H1 (cell line): ENCODE measurements at regions not wholly inside any gene's neighbourhood (a gene's known extent, or its start where the extent isn't known, plus 50 kb on each side); places are given as distances from the start of the nearest gene placed in this dataset.

Experiments used
- CTCF ChIA-PET: fragments of 300-600 bp; sonication (Branson Sonifier 250); formaldehyde crosslinking; loops from one replicate; lab custom pipeline; 2021; ENCODE audit not compliant: partially characterized antibody; lab: Charles Lee
- POLR2A ChIA-PET: fragments of 300-600 bp; sonication (Branson Sonifier 250); formaldehyde crosslinking; loops from one replicate; lab custom pipeline; 2021; ENCODE audit warnings: inconsistent platforms; ENCODE audit not compliant: partially characterized antibody; lab: Charles Lee
- DNase-seq, 2 experiments: peaks; one replicate each; pipeline versions ENCODE4 v3.0.0 to v3.0.0-alpha.2; 2010 to 2022; ENCODE audit warnings: low spot score in 2 of 2, low read depth in 1 of 2, mixed read lengths in 1 of 2
- FAIRE-seq: peaks from 2 replicates; lab custom pipeline; 2011; peaks lifted over from hg19 to GRCh38; lab: Jason Lieb, UNC
- H2AFZ ChIP-seq: 2 replicates; pipeline ENCODE4 v1.8.1; 2012; ENCODE audit warnings: low read length, inconsistent platforms
- H2AK5ac ChIP-seq: 2 replicates; pipeline ENCODE4 v1.6.1; 2013; ENCODE audit warnings: low read depth, low read length
- H2BK120ac ChIP-seq: replicated peaks from 2 replicates; pipeline ENCODE3; 2013; ENCODE audit warnings: low read depth, low read length, inconsistent platforms
- H2BK12ac ChIP-seq: 2 replicates; pipeline ENCODE4 v1.6.1; 2013; ENCODE audit warnings: low read depth, low read length
- H2BK15ac ChIP-seq: 2 replicates; pipeline ENCODE4 v1.6.1; 2013; ENCODE audit warnings: low read length
- H2BK20ac ChIP-seq: 2 replicates; pipeline ENCODE4 v1.6.1; 2013; ENCODE audit warnings: low read length
- H2BK5ac ChIP-seq: 2 replicates; pipeline ENCODE4 v1.6.1; 2013; ENCODE audit warnings: low read depth, low read length
- H3K14ac ChIP-seq: 2 replicates; pipeline ENCODE4 v1.6.1; 2013; ENCODE audit warnings: inconsistent platforms; ENCODE audit not compliant: insufficient read length
- H3K18ac ChIP-seq: 2 replicates; pipeline ENCODE4 v1.6.1; 2013; ENCODE audit warnings: low read length; ENCODE audit errors: extremely low read depth
- H3K23ac ChIP-seq: 2 replicates; pipeline ENCODE4 v1.6.1; 2013; ENCODE audit warnings: inconsistent platforms; ENCODE audit not compliant: insufficient read length
- H3K23me2 ChIP-seq: 2 replicates; pipeline ENCODE4 v1.6.1; 2013; ENCODE audit warnings: low read depth, low read length
- H3K27ac ChIP-seq: 2 replicates; pipeline ENCODE4 v1.6.1; 2011; ENCODE audit warnings: low read depth, low read length, inconsistent platforms
- H3K27me3 ChIP-seq, 4 experiments: replicated peaks in 1 of 4; 1 replicate in 1 of 4; 2 replicates in 3 of 4; pipeline versions ENCODE4 v1.6.1 to v1.8.1; 2011 to 2013; ENCODE audit warnings: low read length in 3 of 4, mild to moderate bottlenecking in 3 of 4, inconsistent platforms in 2 of 4, mixed read lengths in 2 of 4, moderate library complexity in 1 of 4; ENCODE audit not compliant: control insufficient read depth in 3 of 4, insufficient read depth in 3 of 4; ENCODE audit errors: extremely low read depth in 1 of 4
- H3K36me3 ChIP-seq, 4 experiments: 2 replicates each; pipeline versions ENCODE4 v1.6.1 to v1.8.1; 2011 to 2013; ENCODE audit warnings: mild to moderate bottlenecking in 4 of 4, low read length in 3 of 4, moderate library complexity in 2 of 4, control low read depth in 1 of 4, inconsistent platforms in 1 of 4; ENCODE audit not compliant: insufficient read depth in 4 of 4, control insufficient read depth in 2 of 4
- H3K4ac ChIP-seq: replicated peaks from 2 replicates; pipeline ENCODE3; 2013; ENCODE audit warnings: low read length, low read depth, mixed read lengths, inconsistent platforms; ENCODE audit not compliant: insufficient read length
- H3K4me1 ChIP-seq, 4 experiments: replicated peaks in 1 of 4; 1 replicate in 1 of 4; 2 replicates in 3 of 4; pipeline versions ENCODE4 v1.6.1 to v1.8.1; 2011 to 2013; ENCODE audit warnings: low read length in 3 of 4, inconsistent platforms in 2 of 4, mixed read lengths in 1 of 4; ENCODE audit not compliant: insufficient read depth in 4 of 4, control insufficient read depth in 3 of 4
- H3K4me2 ChIP-seq, 2 experiments: 2 replicates each; pipeline versions ENCODE4 v1.6.1 to v1.8.1; 2011 to 2013; ENCODE audit warnings: low read depth in 2 of 2, low read length in 2 of 2, control low read depth in 1 of 2, inconsistent platforms in 1 of 2, mild to moderate bottlenecking in 1 of 2; ENCODE audit not compliant: insufficient read depth in 1 of 2
- H3K4me3 ChIP-seq, 4 experiments: fragments of 200-600, 300-600 bp in 1 of 4; sonication (generic), shearing (Covaris generic), sonication (Bioruptor Twin) in 1 of 4; 2 replicates each; pipeline versions ENCODE4 v1.5.1 to v1.8.1; 2011 to 2016; ENCODE audit warnings: low read length in 4 of 4, low read depth in 3 of 4, control low read depth in 2 of 4, inconsistent platforms in 2 of 4, mild to moderate bottlenecking in 2 of 4, mixed read lengths in 1 of 4, moderate library complexity in 1 of 4; ENCODE audit not compliant: insufficient read depth in 2 of 4; ENCODE audit errors: extremely low read depth in 1 of 4
- H3K56ac ChIP-seq: replicated peaks from 2 replicates; pipeline ENCODE3; 2013; ENCODE audit warnings: low read depth, mild to moderate bottlenecking, mixed read lengths, low read length, inconsistent platforms; ENCODE audit not compliant: insufficient read length
- H3K79me1 ChIP-seq: 2 replicates; pipeline ENCODE4 v1.6.1; 2013; ENCODE audit warnings: low read depth, low read length, control low read depth
- H3K79me2 ChIP-seq, 2 experiments: 2 replicates each; pipeline versions ENCODE4 v1.6.1 to v1.8.1; 2012 to 2013; ENCODE audit warnings: low read length in 2 of 2, mild to moderate bottlenecking in 2 of 2, inconsistent platforms in 1 of 2; ENCODE audit not compliant: insufficient read depth in 2 of 2, control insufficient read depth in 1 of 2
- H3K9ac ChIP-seq, 4 experiments: replicated peaks in 1 of 4; 1 replicate in 1 of 4; 2 replicates in 3 of 4; pipeline versions ENCODE4 v1.6.1 to v1.8.1; 2011 to 2013; ENCODE audit warnings: low read depth in 3 of 4, low read length in 3 of 4, control low read depth in 2 of 4, mild to moderate bottlenecking in 2 of 4, moderate library complexity in 2 of 4, inconsistent platforms in 1 of 4; ENCODE audit errors: extremely low read depth in 1 of 4
- H3K9me3 ChIP-seq, 2 experiments: 2 replicates each; pipeline versions ENCODE4 v1.6.1 to v1.8.1; 2012 to 2013; ENCODE audit warnings: mild to moderate bottlenecking in 2 of 2, moderate library complexity in 2 of 2, control low read depth in 1 of 2, inconsistent platforms in 1 of 2, low read depth in 1 of 2, low read length in 1 of 2, mixed read lengths in 1 of 2; ENCODE audit not compliant: insufficient read depth in 2 of 2
- H4K20me1 ChIP-seq, 2 experiments: replicated peaks in 1 of 2; 2 replicates each; pipeline versions ENCODE3 to v1.8.1; 2011 to 2013; ENCODE audit warnings: inconsistent platforms in 2 of 2, low read length in 2 of 2, mild to moderate bottlenecking in 1 of 2; ENCODE audit not compliant: insufficient read depth in 2 of 2, control insufficient read depth in 1 of 2
- H4K5ac ChIP-seq: 2 replicates; pipeline ENCODE4 v1.6.1; 2013; ENCODE audit warnings: low read length, low read depth, mixed read lengths, inconsistent platforms; ENCODE audit not compliant: insufficient read length
- H4K8ac ChIP-seq: 2 replicates; pipeline ENCODE4 v1.8.0; 2013; ENCODE audit warnings: mild to moderate bottlenecking, moderate library complexity, low read length, inconsistent platforms; ENCODE audit not compliant: insufficient read depth; ENCODE audit errors: extremely low read depth
- H4K91ac ChIP-seq: replicated peaks from 2 replicates; pipeline ENCODE3; 2013; ENCODE audit warnings: low read length, mixed read lengths, inconsistent platforms; ENCODE audit not compliant: insufficient read length
- ATF2 ChIP-seq: IDR thresholded peaks from 2 replicates; pipeline ENCODE4 v1.6.1; 2012; ENCODE audit warnings: low read length, inconsistent platforms
- CBX8 ChIP-seq: fragments of 300-800, 300-1000 bp; sonication (generic); IDR thresholded peaks from 2 replicates; pipeline ENCODE4 v1.7.1; 2016; ENCODE audit warnings: low read depth, low read length, borderline replicate concordance
- MAX ChIP-seq: IDR thresholded peaks from 2 replicates; pipeline ENCODE4 v1.6.1; 2012; ENCODE audit warnings: inconsistent platforms
- POLR2AphosphoS5 ChIP-seq: IDR thresholded peaks from 2 replicates; pipeline ENCODE4 v1.6.1; 2011; ENCODE audit warnings: low read depth, low read length
- SP1 ChIP-seq: IDR thresholded peaks from 2 replicates; pipeline ENCODE4 v1.6.1; 2011; ENCODE audit warnings: low read depth, low read length
- SUZ12 ChIP-seq: fragments of 200-600 bp; sonication (generic); IDR thresholded peaks from 2 replicates; pipeline ENCODE4 v1.6.1; 2012; ENCODE audit warnings: mild to moderate bottlenecking, inconsistent platforms, low read length, moderate library complexity, mixed read lengths
- TEAD4 ChIP-seq: IDR thresholded peaks from 2 replicates; pipeline ENCODE4 v1.6.1; 2012; ENCODE audit warnings: low read depth, low read length, inconsistent platforms, mixed read lengths
- USF2 ChIP-seq: IDR thresholded peaks from 2 replicates; pipeline ENCODE4 v1.6.1; 2011; ENCODE audit warnings: low read length, improper control_type of control experiment
- WGBS, 2 experiments: shearing (Covaris generic) in 1 of 2; methylation state at CpG; one replicate each; pipeline versions ENCODE4 v1.1.6 to v1.1.7; 2013 to 2015; ENCODE audit warnings: low lambda C conversion rate in 2 of 2, mixed read lengths in 2 of 2, inconsistent platforms in 1 of 2, low coverage in 1 of 2, missing lambda C conversion rate in 1 of 2; ENCODE audit not compliant: insufficient replicate concordance in 2 of 2, insufficient coverage in 1 of 2, insufficient read length in 1 of 2; ENCODE audit errors: extremely low coverage in 1 of 2, missing lambda C conversion rate in 1 of 2; 5-methylcytosine and 5-hydroxymethylcytosine counted together

- Histone ChIP-seq H3K56ac (no peak overlapping the region), H2BK12ac (no peak overlapping the region), H4K5ac (no peak overlapping the region), H3K4me2 (no peak overlapping the region), H3K4ac (no peak overlapping the region), H3K23me2 (no peaks in the 10 kb centered on the region), H3K27ac (no peak overlapping the region), H2BK120ac (no peak overlapping the region), H2AK5ac (no peak overlapping the region), H3K36me3 (no peaks in the 10 kb centered on the region), H3K23ac (no peak overlapping the region), H2AFZ (no peak overlapping the region), H3K9me3 (no peaks in the 10 kb centered on the region), H3K9ac (no peak overlapping the region), H3K79me1 (no peaks in the 10 kb centered on the region), H3K79me2 (no peaks in the 10 kb centered on the region), H3K4me1 (no peaks in the 10 kb centered on the region), H3K4me3 (no peak overlapping the region), H4K91ac (no peak overlapping the region), H3K14ac (no peak overlapping the region), H2BK5ac (no peak overlapping the region), H4K8ac (no peak overlapping the region), H2BK20ac (no peak overlapping the region), H3K18ac (no peak overlapping the region), H4K20me1 (no peaks in the 10 kb centered on the region), H3K27me3 (no peaks in the 10 kb centered on the region), H2BK15ac (no peak overlapping the region)
- ChIA-PET POLR2A (no interaction called here), CTCF (interaction anchor here (1.0 kb wide), 2 partner anchors 238 to 332 kb away, joined by 3 read pairs; no protein-coding TSS in a partner anchor)
- DNase-seq (no peak), FAIRE-seq (no peak)
- 100% methylated on average over 1 of the region's 1 CpG; no CpG with 5 or more reads in 1 of the 2 experiments for WGBS, 2 experiments
- no peak for TF ChIP-seq USF2
- no peak for TF ChIP-seq ATF2
- TF ChIP-seq MAX, result no peak
- TF ChIP-seq TEAD4, result no peak
- no peak for TF ChIP-seq CBX8
- no peak for TF ChIP-seq POLR2AphosphoS5
- no peak for TF ChIP-seq SP1
- TF ChIP-seq SUZ12, result no peak
Observed at GRCh38 chr3:31035681-31036080, 141.2 kb upstream of the GADL1 start.
